Amygdala (tissue), 56 donors: ENCODE measurements at regions not wholly inside any gene's neighbourhood (a gene's known extent, or its start where the extent isn't known, plus 50 kb on each side); places are given as distances from the start of the nearest gene placed in this dataset.
"Not testable (repeated sequence)": the region's sequence is repeated elsewhere in the genome, so short reads cannot be mapped to it uniquely, and the experiment has no call there.

Experiments used
- DNase-seq, 56 donors: peaks; one replicate each; lab custom pipeline; 2025; lab: John Stamatoyannopoulos, UW

GRCh38 chr10:124324856-124325632, 93.7 kb downstream of the OAT start:
- DNase-seq, result no peak

DNA sequence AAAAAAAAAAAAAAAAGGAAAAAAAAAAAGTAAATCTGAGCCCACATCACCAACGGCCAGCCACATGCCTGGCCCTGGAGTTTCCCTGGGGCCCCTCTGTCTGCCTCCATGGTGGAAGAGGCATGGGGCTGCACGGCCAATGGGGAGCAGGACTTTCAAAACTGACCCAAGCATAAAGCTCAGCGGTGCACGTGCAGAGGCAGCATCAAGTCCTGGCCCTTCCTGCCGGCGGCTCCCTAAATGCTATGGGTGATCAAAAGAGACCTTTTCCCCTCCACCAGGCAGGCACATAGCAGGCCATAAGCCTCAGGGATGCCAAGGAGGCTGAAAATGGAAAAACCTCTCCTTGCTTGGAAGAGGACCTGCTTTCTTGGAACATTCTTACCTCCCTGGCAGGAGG, 94.3 kb downstream of the OAT start:
- no peak for DNase-seq

DNA sequence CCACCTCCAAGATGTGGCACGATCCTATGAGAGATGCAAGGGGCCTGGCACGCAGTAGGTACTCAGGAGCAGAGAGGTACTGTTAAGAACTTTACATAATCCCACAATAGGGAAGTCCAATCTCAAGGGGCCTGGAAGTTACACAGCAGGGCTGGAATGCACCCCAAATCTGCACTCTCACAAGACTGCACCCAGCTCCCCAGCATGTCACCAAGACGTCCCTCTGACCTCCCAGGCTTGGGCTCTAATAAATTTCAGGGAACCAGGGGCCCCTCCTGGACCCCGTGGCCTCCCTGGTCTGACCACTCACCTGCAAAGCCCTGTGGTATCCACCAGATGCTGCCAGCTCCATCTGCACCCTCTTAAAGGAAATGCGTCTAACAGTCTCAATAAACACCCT, 94.9 kb downstream of the OAT start:
- no peak for DNase-seq

GRCh38 chr10:124323111-124323725, 95.5 kb downstream of the OAT start:
- DNase-seq, result no peak

GRCh38 chr10:124322191-124322980, 96.3 kb downstream of the OAT start:
- DNase-seq, result no peak

DNA sequence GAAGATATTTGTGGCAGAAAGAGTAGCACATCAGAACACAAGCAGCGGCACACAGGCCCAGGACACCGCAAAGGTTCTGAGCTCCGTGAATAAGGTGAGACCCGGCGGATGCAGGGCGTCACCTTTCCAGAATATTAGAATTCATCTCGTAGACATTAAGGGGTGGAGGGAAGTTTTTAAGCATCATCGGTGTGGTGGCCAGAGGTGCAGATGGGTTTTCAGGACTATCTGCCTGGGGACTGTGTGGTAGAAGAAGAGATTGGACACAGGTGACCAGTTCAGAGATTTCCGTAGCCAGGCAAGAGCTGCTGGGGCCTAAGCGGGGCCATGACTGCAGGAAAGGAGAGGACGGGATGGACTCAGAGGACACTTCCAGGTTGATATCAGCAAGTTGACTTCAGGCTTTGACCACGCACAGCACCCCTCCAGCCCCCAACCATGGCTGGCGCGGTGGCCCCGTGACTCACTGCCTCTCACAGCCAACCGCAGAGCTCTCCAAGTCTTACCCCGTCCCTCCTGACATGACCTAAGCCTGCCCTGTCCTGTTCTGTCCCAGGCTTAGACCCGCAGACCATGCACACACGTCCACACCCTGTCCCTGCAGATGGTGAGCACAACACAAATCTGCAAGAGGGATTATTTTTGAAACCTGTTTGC, 97.2 kb downstream of the OAT start:
- DNase-seq, result no peak

GRCh38 chr10:124320778-124321432, 97.8 kb downstream of the OAT start:
- DNase-seq, result no peak

GRCh38 chr10:124319926-124320391, 98.8 kb downstream of the OAT start:
- no peak for DNase-seq

DNA sequence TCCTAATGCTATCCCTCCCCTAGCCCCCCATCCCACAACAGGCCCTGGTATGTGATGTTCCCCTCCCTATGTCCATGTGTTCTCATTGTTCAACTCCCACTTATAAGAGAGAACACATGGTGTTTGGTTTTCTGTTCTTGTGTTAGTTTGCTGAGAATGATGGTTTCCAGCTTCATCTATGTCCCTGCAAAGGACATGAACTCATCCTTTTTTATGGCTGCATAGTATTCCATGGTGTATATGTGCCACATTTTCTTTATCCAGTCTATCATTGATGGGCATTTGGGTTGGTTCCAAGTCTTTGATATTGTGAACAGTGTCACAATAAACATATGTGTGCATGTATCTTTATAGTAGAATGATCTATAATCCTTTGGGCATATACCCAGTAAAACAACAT, 99.2 kb downstream of the OAT start:
- DNase-seq, result not testable (repeated sequence)

GRCh38 chr10:124318811-124319210, 99.9 kb downstream of the OAT start:
- DNase-seq, result no peak

DNA sequence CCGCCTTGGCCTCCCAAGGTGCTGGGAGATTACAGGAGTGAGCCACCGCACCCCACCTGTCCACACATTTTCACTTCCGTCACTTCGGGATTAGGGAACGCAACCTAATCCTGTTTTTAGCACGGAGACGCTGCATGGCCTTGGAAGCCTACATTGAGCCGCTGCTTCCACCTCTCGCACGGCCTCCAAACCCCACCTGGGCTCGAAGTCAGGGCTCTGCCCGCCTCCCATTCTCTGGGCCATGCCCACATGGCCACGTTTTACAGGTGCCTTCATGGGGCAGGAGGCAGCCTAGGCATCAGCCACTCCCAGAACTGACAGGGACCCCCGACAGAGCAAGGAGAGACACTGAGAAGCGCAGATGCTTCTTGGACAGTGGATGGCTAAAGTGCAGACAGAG, 100.6 kb downstream of the OAT start:
- DNase-seq, result no peak

GRCh38 chr10:124316326-124316725, 102.4 kb downstream of the OAT start:
- no peak for DNase-seq

DNA sequence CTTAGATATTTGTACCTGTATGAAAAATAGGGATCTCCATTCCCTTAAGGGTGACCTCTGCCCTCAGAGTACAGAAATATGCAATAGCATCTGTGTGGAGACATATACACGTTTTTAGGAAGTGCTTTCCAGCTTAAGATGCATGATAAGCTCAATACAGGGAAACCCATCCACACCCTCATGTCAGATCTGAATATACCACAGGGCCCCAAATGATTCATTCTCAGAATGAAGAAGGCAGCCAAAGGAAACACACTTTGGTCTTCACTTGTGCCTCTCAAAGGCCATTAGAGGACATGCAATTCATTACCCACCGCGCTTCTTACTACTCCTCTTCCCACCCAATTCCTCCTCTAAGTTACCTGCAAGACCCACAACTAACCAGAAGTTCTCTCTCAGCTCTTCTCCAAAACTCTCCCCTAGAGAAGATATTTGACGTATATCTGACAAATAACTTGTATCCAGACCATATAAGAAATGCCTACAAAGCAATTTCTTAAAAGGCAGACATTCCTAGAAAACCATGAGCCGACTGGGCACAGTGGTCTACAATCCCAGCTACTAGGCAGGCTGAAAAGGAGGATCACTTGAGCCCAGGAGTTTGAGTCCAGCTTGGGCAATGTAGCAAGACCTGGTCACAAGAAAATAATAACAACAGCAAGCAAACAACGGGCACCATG, 103.0 kb downstream of the OAT start:
- no peak for DNase-seq

DNA sequence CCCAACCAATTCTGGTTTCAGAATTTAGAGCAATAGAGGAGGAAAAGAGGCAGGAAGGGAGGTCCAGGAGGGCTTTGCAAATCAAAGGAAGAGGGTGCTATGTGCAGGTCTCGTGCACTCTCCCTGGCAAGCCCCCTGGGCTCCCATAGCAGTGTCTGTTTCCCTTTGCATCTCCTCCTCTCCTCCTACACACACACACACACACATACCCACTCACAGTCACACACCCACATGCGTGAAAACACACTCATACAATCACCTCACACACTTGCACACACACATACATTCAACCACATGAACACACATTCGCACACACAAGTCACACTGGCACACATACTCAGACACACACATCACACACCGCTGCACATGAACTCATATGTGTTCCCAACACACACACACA, 105.3 kb downstream of the OAT start:
- no peak for DNase-seq

DNA sequence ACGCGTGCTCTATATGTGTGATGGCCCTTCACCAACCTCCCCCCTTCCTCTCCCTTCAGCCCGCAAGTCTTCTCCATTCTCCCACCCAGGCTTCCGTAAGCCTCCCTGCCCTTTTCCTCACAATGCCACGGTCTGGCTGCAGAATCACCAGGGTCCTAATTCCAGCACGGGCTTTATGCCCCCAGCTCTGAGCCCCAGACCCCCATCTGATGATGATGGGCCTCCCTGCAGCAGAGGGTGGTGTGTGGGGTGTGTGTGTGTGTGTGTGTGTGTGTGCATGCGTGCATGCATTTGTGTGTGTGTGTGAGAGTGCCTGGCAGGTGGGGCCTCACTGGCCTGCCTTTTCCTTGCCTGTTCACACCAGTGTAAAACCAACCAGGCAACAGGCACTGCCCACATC, 109.9 kb downstream of the OAT start:
- DNase-seq, result no peak

GRCh38 chr10:124308056-124308645, 110.6 kb downstream of the OAT start:
- no peak for DNase-seq

DNA sequence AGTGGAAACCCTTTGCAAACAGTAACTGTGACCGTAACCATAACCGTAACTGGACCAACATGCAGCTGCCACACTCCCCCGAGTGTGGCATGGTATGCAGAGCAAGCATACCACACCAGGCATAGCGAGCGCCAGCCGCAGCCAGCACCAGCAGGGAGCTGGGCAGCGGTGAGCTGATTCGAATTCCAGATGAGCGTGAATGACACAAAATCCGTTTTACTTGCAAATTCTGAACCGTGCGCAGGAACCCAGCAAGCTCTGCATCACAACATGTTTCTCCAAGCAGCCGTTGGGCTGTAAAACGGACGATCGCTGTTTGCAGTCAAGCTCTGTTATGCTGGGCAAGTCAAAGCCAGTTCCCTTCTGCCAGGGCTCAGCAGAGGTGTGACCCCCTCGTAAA, 111.1 kb downstream of the OAT start:
- DNase-seq, result no peak

- peak in 8 of 56 donors; percentile 4 to 60 (median 18) for DNase-seq
These were observed 111.8 kb downstream of the OAT start for GRCh38 chr10:124306922-124307371.

GRCh38 chr10:124306520-124306919, 112.2 kb downstream of the OAT start:
- no peak for DNase-seq
